ENCODE measurements at regions not wholly inside any gene's neighbourhood (a gene's known extent, or its start where the extent isn't known, plus 50 kb on each side); places are given as distances from the start of the nearest gene placed in this dataset.

- Histone ChIP-seq H3K27me3 (ENCODE audit: control insufficient read depth in 1 of 2, insufficient read depth in 2 of 2, low read length in 2 of 2) (peaks cover 9 to 65% of the 10 kb centered on the region in 2 experiments), H3K9me3 (ENCODE audit: low read length) (no peaks in the 10 kb centered on the region), H3K79me2 (ENCODE audit: insufficient read depth, low read length) (no peaks in the 10 kb centered on the region), H3K27ac (ENCODE audit: extremely low read length, insufficient read depth, low read length) (no peak overlapping the region), H4K20me1 (ENCODE audit: insufficient read depth, low read length) (no peaks in the 10 kb centered on the region), H3K4me3 (replicated peaks in 1 of 3; ENCODE audit: insufficient read depth in 1 of 3, low read depth in 2 of 3, low read length in 3 of 3) (no peak overlapping the region), H2AFZ (ENCODE audit: low read length) (no peak overlapping the region), H3K4me2 (ENCODE audit: low read depth, low read length) (no peak overlapping the region), H3K9ac (ENCODE audit: insufficient read depth, low read depth, low read length) (no peak overlapping the region), H3K36me3 (replicated peaks in 1 of 2; ENCODE audit: control insufficient read depth in 1 of 2, insufficient read depth in 2 of 2, low read length in 2 of 2) (no peaks in the 10 kb centered on the region), H3K4me1 (ENCODE audit: insufficient read depth, low read length) (no peaks in the 10 kb centered on the region)
- 0 out of 2 replicates have a peak, but pooled peaks have one; percentile 27 for TF ChIP-seq NBN (conservative IDR thresholded peaks at IDR 0.05)
- TF ChIP-seq ZMAT3 (CRISPR knock-in tag; conservative IDR thresholded peaks at IDR 0.05) = no peak
- intact Hi-C loops (cut with micrococcal nuclease; ENCODE audit: unreplicated experiment) = no loop called here
- DNase-seq (ENCODE audit: low spot score) = no peak
- BruUV-seq (replicated peaks) = no TSS peak
- 6% methylated on average over 2 of the region's 2 CpGs for WGBS (ENCODE audit: low lambda C conversion rate)
- ATAC-seq = no peak
- no peak for FAIRE-seq
- in situ Hi-C loops (cut with HindIII; ENCODE audit: extremely low pct_ligation_motif_present, low pct_unique_long_range_greater_than_20kb) = no loop called here
- ChIA-PET POLR2A (no interaction called here), CTCF (ENCODE audit: low intra/inter-chr PET ratio, low total read pairs) (no interaction called here)
Observed at GRCh38 chr14:101117543-101117942, 214.0 kb upstream of the RTL1 start.

- DNase-seq (ENCODE audit: low spot score) = no peak
- intact Hi-C loops (cut with micrococcal nuclease; ENCODE audit: unreplicated experiment) = no loop called here
- no peak for TF ChIP-seq AGO1 (IDR thresholded peaks at IDR 0.05; ENCODE audit: low read depth, low read length, poor library complexity, severe bottlenecking)
- no peak for TF ChIP-seq ERF (CRISPR knock-in tag; IDR thresholded peaks at IDR 0.05)
- TF ChIP-seq ZFP91 (CRISPR knock-in tag; IDR thresholded peaks at IDR 0.05; ENCODE audit: borderline replicate concordance) = no peak
- no peak for TF ChIP-seq E2F1 (CRISPR knock-in tag; IDR thresholded peaks at IDR 0.05)
- TF ChIP-seq ZBTB20 (CRISPR knock-in tag; IDR thresholded peaks at IDR 0.05; ENCODE audit: borderline replicate concordance, low read depth) = no peak
- no peak for TF ChIP-seq ZNF850 (CRISPR knock-in tag; conservative IDR thresholded peaks at IDR 0.05)
- no peak for TF ChIP-seq ZNF33A (CRISPR knock-in tag; IDR thresholded peaks at IDR 0.05; ENCODE audit: borderline replicate concordance)
- Histone ChIP-seq H4K20me1 (ENCODE audit: insufficient read depth, low read length) (no peaks in the 10 kb centered on the region), H3K4me1 (ENCODE audit: insufficient read depth, low read length) (no peaks in the 10 kb centered on the region), H3K9ac (ENCODE audit: insufficient read depth, low read depth, low read length) (no peak overlapping the region), H3K27ac (ENCODE audit: extremely low read length, insufficient read depth, low read length) (no peak overlapping the region), H3K27me3 (ENCODE audit: control insufficient read depth in 1 of 2, insufficient read depth in 2 of 2, low read length in 2 of 2) (peaks cover 11 to 70% of the 10 kb centered on the region in 2 experiments), H3K79me2 (ENCODE audit: insufficient read depth, low read length) (no peaks in the 10 kb centered on the region), H3K4me3 (replicated peaks in 1 of 3; ENCODE audit: insufficient read depth in 1 of 3, low read depth in 2 of 3, low read length in 3 of 3) (no peak overlapping the region), H3K4me2 (ENCODE audit: low read depth, low read length) (no peak overlapping the region), H3K36me3 (replicated peaks in 1 of 2; ENCODE audit: control insufficient read depth in 1 of 2, insufficient read depth in 2 of 2, low read length in 2 of 2) (no peaks in the 10 kb centered on the region), H2AFZ (ENCODE audit: low read length) (no peak overlapping the region), H3K9me3 (ENCODE audit: low read length) (no peaks in the 10 kb centered on the region)
- no peak for FAIRE-seq
- WGBS (ENCODE audit: low lambda C conversion rate) = 30% methylated on average over 4 of the region's 4 CpGs
- ATAC-seq = no peak
- ChIA-PET CTCF (ENCODE audit: low intra/inter-chr PET ratio, low total read pairs) (no interaction called here), POLR2A (no interaction called here)
- no TSS peak for BruUV-seq (replicated peaks)
- in situ Hi-C loops (cut with HindIII; ENCODE audit: extremely low pct_ligation_motif_present, low pct_unique_long_range_greater_than_20kb) = no loop called here
Observed at GRCh38 chr14:101118233-101118632, 214.7 kb upstream of the RTL1 start.
